GM23338 (cell line): ENCODE measurements at regions not wholly inside any gene's neighbourhood (a gene's known extent, or its start where the extent isn't known, plus 50 kb on each side); places are given as distances from the start of the nearest gene placed in this dataset.

ENCODE experiments used
- ATAC-seq: fragments of 200-7000 bp; cut with Tn5 transposase; 3 replicates; pipeline ENCODE4 v1.9.1; 2020
- DNase-seq: peaks from one replicate; pipeline ENCODE4 v3.0.0-alpha.2; 2015; ENCODE audit warnings: low spot score
- H2AFZ ChIP-seq: fragments of 200-600 bp; sonication (generic); 2 replicates; pipeline ENCODE4 v1.8.0; 2016; ENCODE audit warnings: antibody characterized with exemption, mild to moderate bottlenecking, moderate library complexity
- H3F3A ChIP-seq: fragments of 200-600 bp; sonication (generic); replicated peaks from 2 replicates; pipeline ENCODE4 v1.8.0; 2017; ENCODE audit warnings: antibody characterized with exemption, mixed run types, low read depth
- H3K27ac ChIP-seq: fragments of 200-600 bp; sonication (generic); 2 replicates; pipeline ENCODE4 v1.6.1; 2016; ENCODE audit warnings: low read depth
- H3K27me3 ChIP-seq: fragments of 200-600 bp; sonication (generic); 2 replicates; pipeline ENCODE4 v1.8.0; 2016; ENCODE audit warnings: mild to moderate bottlenecking, mixed run types, moderate library complexity; ENCODE audit not compliant: insufficient read depth
- H3K36me3 ChIP-seq: fragments of 200-600 bp; sonication (generic); 2 replicates; pipeline ENCODE4 v1.8.0; 2016; ENCODE audit warnings: mild to moderate bottlenecking; ENCODE audit not compliant: insufficient read depth
- H3K4me1 ChIP-seq: fragments of 200-600 bp; sonication (generic); 2 replicates; pipeline ENCODE4 v1.8.0; 2016; ENCODE audit warnings: mild to moderate bottlenecking, moderate library complexity; ENCODE audit not compliant: insufficient read depth
- H3K4me2 ChIP-seq: fragments of 200-600 bp; sonication (generic); 2 replicates; pipeline ENCODE4 v1.7.1; 2017; ENCODE audit warnings: mixed run types
- H3K4me3 ChIP-seq: fragments of 200-600 bp; sonication (generic); 2 replicates; pipeline ENCODE4 v1.6.1; 2016; ENCODE audit warnings: mixed run types
- H3K79me2 ChIP-seq: fragments of 200-600 bp; sonication (generic); replicated peaks from 2 replicates; pipeline ENCODE4 v1.8.0; 2017; ENCODE audit warnings: mild to moderate bottlenecking; ENCODE audit not compliant: insufficient read depth
- H3K9me2 ChIP-seq: fragments of 200-600 bp; sonication (generic); 2 replicates; pipeline ENCODE4 v1.8.0; 2017; ENCODE audit not compliant: insufficient read depth
- H4K20me1 ChIP-seq: fragments of 200-600 bp; sonication (generic); replicated peaks from 2 replicates; pipeline ENCODE4 v1.8.0; 2017; ENCODE audit warnings: mild to moderate bottlenecking; ENCODE audit not compliant: insufficient read depth
- H3K27ac Mint-ChIP-seq: 2 replicates; pipeline ENCODE4 v1.8.0; 2020; ENCODE audit warnings: inconsistent platforms, mild to moderate bottlenecking, moderate library complexity, mixed read lengths
- H3K27me3 Mint-ChIP-seq: 3 replicates; pipeline ENCODE4 v1.8.0; 2022; ENCODE audit warnings: low read depth, mild to moderate bottlenecking, moderate library complexity, mixed read lengths, inconsistent platforms; ENCODE audit not compliant: insufficient read depth, poor library complexity
- H3K36me3 Mint-ChIP-seq: 3 replicates; pipeline ENCODE4 v1.8.0; 2021; ENCODE audit warnings: low read depth, mild to moderate bottlenecking, inconsistent platforms, moderate library complexity, mixed read lengths
- H3K4me1 Mint-ChIP-seq: 3 replicates; pipeline ENCODE4 v1.8.0; 2020; ENCODE audit warnings: mild to moderate bottlenecking, inconsistent platforms, mixed read lengths
- H3K4me3 Mint-ChIP-seq: 3 replicates; pipeline ENCODE4 v1.8.0; 2021; ENCODE audit warnings: moderate library complexity, mild to moderate bottlenecking, inconsistent platforms, mixed read lengths
- H3K9me3 Mint-ChIP-seq: 3 replicates; pipeline ENCODE4 v1.8.0; 2020; ENCODE audit warnings: moderate library complexity, mild to moderate bottlenecking, inconsistent platforms, mixed read lengths
- CREB1 ChIP-seq: fragments of 250-450 bp; sonication (Bioruptor Pico); IDR thresholded peaks from 2 replicates; pipeline ENCODE4 v1.5.0; 2020; ENCODE audit warnings: low read depth, mild to moderate bottlenecking, moderate library complexity
- EZH2phosphoT487 ChIP-seq: fragments of 200-600 bp; sonication (generic); IDR thresholded peaks from one replicate; pipeline ENCODE4 v1.8.1; 2018; ENCODE audit warnings: antibody characterized with exemption; ENCODE audit not compliant: unreplicated experiment
- JUNB ChIP-seq: IDR thresholded peaks from one replicate; pipeline ENCODE4 v1.6.1; 2016; ENCODE audit warnings: antibody characterized with exemption; ENCODE audit not compliant: unreplicated experiment
- NANOG ChIP-seq: IDR thresholded peaks from 2 replicates; pipeline ENCODE4 v1.6.1; 2016; ENCODE audit warnings: antibody characterized with exemption, borderline replicate concordance
- POLR2AphosphoS5 ChIP-seq: IDR thresholded peaks from 2 replicates; pipeline ENCODE4 v1.6.1; 2016; ENCODE audit warnings: antibody characterized with exemption, low read depth
- ZNF114 ChIP-seq: fragments of 250-450 bp; sonication (Bioruptor Pico); IDR thresholded peaks from 2 replicates; pipeline ENCODE4 v1.5.0; 2020; ENCODE audit warnings: mild to moderate bottlenecking, moderate library complexity
- ZNF331 ChIP-seq: fragments of 250-450 bp; sonication (Bioruptor Pico); IDR thresholded peaks from 2 replicates; pipeline ENCODE4 v1.5.0; 2020; ENCODE audit warnings: low read depth, mild to moderate bottlenecking, moderate library complexity
- TF ChIP-seq, protein P1 (sequence below): IDR thresholded peaks from one replicate; pipeline ENCODE4 v1.6.1; 2018; ENCODE audit warnings: antibody characterized with exemption; ENCODE audit not compliant: unreplicated experiment
- TF ChIP-seq, protein P2 (sequence below), 2 experiments: fragments of 200-600 bp in 1 of 2; sonication (generic) in 1 of 2; conservative IDR thresholded peaks; 2 replicates each; pipeline versions ENCODE4 v1.5.1 to v1.6.1; 2016 to 2017; ENCODE audit warnings: antibody characterized with exemption in 2 of 2, low read depth in 2 of 2, mild to moderate bottlenecking in 2 of 2, moderate library complexity in 1 of 2

DNA sequence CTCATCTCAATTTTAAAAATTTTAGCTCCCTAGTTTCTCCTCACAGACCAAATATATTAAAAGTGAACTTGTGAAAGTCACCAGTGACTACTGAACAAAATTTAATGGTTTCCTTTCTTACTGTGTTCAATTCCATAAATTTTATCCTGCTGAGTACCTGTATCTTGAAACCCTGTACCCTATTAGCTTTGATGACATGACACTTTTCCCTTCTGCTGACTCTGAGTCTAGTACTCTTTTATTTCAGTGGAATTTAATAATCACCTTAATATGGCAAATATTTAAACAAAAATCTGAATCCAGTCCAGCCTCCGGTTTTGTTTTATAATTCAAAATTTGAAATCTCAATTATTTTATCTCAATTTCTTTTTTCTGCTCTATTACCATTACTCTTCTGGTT, 203.1 kb upstream of the NUDT6 start:
- H3K36me3 ChIP-seq = no peaks in the 10 kb centered on the region
- H3K9me2 ChIP-seq = no peaks in the 10 kb centered on the region
- H3K4me2 ChIP-seq = no peak overlapping the region
- peaks cover 7% of the 10 kb centered on the region; the same call in 2 of the 3 replicates for H3K36me3 Mint-ChIP-seq
- no peak overlapping the region for H3K4me3 Mint-ChIP-seq
- TF ChIP-seq ZNF331 (CRISPR knock-in tag) (no peak), NANOG (no peak), ZNF114 (no peak), EZH2phosphoT487 (no peak), POLR2AphosphoS5 (no peak), CREB1 (CRISPR knock-in tag) (no peak), JUNB (no peak)
- TF ChIP-seq, protein P1, sequence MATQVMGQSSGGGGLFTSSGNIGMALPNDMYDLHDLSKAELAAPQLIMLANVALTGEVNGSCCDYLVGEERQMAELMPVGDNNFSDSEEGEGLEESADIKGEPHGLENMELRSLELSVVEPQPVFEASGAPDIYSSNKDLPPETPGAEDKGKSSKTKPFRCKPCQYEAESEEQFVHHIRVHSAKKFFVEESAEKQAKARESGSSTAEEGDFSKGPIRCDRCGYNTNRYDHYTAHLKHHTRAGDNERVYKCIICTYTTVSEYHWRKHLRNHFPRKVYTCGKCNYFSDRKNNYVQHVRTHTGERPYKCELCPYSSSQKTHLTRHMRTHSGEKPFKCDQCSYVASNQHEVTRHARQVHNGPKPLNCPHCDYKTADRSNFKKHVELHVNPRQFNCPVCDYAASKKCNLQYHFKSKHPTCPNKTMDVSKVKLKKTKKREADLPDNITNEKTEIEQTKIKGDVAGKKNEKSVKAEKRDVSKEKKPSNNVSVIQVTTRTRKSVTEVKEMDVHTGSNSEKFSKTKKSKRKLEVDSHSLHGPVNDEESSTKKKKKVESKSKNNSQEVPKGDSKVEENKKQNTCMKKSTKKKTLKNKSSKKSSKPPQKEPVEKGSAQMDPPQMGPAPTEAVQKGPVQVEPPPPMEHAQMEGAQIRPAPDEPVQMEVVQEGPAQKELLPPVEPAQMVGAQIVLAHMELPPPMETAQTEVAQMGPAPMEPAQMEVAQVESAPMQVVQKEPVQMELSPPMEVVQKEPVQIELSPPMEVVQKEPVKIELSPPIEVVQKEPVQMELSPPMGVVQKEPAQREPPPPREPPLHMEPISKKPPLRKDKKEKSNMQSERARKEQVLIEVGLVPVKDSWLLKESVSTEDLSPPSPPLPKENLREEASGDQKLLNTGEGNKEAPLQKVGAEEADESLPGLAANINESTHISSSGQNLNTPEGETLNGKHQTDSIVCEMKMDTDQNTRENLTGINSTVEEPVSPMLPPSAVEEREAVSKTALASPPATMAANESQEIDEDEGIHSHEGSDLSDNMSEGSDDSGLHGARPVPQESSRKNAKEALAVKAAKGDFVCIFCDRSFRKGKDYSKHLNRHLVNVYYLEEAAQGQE = no peak
- no peak overlapping the region for H3K4me3 ChIP-seq
- H3K27me3 ChIP-seq = no peaks in the 10 kb centered on the region
- H3K79me2 ChIP-seq = no peaks in the 10 kb centered on the region
- H3K4me1 Mint-ChIP-seq = peaks cover 3% of the 10 kb centered on the region; the same call in 2 of the 3 replicates
- no peak overlapping the region for H2AFZ ChIP-seq
- no peak for ATAC-seq
- DNase-seq = no peak
- H3K27ac ChIP-seq = no peak overlapping the region
- H3F3A ChIP-seq = no peaks in the 10 kb centered on the region
- no peaks in the 10 kb centered on the region for H3K9me3 Mint-ChIP-seq
- H3K4me1 ChIP-seq = no peaks in the 10 kb centered on the region
- no peaks in the 10 kb centered on the region for H4K20me1 ChIP-seq
- no peaks in the 10 kb centered on the region for H3K27me3 Mint-ChIP-seq
- H3K27ac Mint-ChIP-seq = no peak overlapping the region

DNA sequence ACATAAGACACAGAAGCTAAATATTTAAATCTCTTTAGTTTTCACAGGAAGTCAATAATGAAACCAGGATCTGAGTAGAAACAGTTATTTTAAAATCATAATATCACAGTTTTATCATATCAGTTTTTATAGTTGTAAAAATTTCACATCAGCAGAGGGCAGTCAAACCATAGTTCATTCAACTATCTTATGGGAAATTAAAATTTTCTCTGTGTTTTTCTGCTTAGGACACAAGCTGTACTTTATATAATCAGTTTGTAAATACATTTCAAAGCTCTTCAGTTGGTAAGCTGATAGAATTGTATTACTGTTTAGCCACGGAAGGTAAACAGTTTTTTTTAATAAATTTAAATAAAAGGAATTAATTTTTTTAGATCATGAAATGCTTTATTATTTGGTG, 204.8 kb upstream of the NUDT6 start:
- no peaks in the 10 kb centered on the region for H3K27me3 Mint-ChIP-seq
- TF ChIP-seq, protein P2, sequence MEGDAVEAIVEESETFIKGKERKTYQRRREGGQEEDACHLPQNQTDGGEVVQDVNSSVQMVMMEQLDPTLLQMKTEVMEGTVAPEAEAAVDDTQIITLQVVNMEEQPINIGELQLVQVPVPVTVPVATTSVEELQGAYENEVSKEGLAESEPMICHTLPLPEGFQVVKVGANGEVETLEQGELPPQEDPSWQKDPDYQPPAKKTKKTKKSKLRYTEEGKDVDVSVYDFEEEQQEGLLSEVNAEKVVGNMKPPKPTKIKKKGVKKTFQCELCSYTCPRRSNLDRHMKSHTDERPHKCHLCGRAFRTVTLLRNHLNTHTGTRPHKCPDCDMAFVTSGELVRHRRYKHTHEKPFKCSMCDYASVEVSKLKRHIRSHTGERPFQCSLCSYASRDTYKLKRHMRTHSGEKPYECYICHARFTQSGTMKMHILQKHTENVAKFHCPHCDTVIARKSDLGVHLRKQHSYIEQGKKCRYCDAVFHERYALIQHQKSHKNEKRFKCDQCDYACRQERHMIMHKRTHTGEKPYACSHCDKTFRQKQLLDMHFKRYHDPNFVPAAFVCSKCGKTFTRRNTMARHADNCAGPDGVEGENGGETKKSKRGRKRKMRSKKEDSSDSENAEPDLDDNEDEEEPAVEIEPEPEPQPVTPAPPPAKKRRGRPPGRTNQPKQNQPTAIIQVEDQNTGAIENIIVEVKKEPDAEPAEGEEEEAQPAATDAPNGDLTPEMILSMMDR (conservative IDR thresholded peaks at IDR 0.05; ENCODE audit: low read depth in 2 of 2) = peak in 1 of 2 experiments; percentile 46; a peak in 3 of 4 replicates
- TF ChIP-seq ZNF331 (CRISPR knock-in tag) = no peak
- H3K27ac Mint-ChIP-seq = no peak overlapping the region
- H3K4me3 ChIP-seq = no peak overlapping the region
- no peak overlapping the region for H3K27ac ChIP-seq
- H4K20me1 ChIP-seq = no peaks in the 10 kb centered on the region
- peaks cover 7% of the 10 kb centered on the region; the same call in 2 of the 3 replicates for H3K36me3 Mint-ChIP-seq
- no peaks in the 10 kb centered on the region for H3K79me2 ChIP-seq
- no peak overlapping the region for H2AFZ ChIP-seq
- H3K27me3 ChIP-seq = no peaks in the 10 kb centered on the region
- DNase-seq (no peak), ATAC-seq (no peak)
- H3K36me3 ChIP-seq = no peaks in the 10 kb centered on the region
- H3K9me2 ChIP-seq = no peaks in the 10 kb centered on the region
- H3K4me1 Mint-ChIP-seq = peaks cover 3% of the 10 kb centered on the region; the same call in 2 of the 3 replicates
- no peak overlapping the region for H3K4me3 Mint-ChIP-seq
- no peak overlapping the region for H3K4me2 ChIP-seq
- H3K9me3 Mint-ChIP-seq = no peaks in the 10 kb centered on the region
- H3K4me1 ChIP-seq = no peaks in the 10 kb centered on the region
- H3F3A ChIP-seq = no peaks in the 10 kb centered on the region
